GM19467 (cell line): ENCODE measurements at regions not wholly inside any gene's neighbourhood (a gene's known extent, or its start where the extent isn't known, plus 50 kb on each side); places are given as distances from the start of the nearest gene placed in this dataset.
"Not testable (repeated sequence)": the region's sequence is repeated elsewhere in the genome, so short reads cannot be mapped to it uniquely, and the experiment has no call there.

Experiments
- ATAC-seq: cut with Tn5 transposase; IDR thresholded peaks from one replicate; pipeline ENCODE4 v1.9.1; 2021; ENCODE audit warnings: mild to moderate bottlenecking, moderate library complexity; ENCODE audit not compliant: unreplicated experiment

DNA sequence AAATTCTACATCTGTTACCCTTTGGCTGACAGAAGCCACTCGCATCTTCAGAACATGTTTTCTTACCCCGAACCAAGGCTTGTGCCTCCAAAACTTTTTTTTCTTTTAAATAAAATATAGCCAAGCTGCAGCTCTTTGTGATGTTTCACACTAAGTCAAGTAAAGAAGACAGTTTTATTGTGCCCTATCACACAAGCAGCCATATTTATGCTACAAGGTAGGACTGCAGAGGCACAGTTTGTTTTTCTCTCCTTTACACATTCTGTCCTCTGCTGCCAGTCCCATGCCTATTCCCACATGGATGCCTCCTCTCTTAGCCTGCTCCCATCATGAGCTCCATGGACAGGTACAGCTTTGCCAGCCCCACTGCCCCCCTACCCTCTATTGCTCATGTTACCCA, 219.6 kb upstream of the THUMPD2 start:
- no peak for ATAC-seq

DNA sequence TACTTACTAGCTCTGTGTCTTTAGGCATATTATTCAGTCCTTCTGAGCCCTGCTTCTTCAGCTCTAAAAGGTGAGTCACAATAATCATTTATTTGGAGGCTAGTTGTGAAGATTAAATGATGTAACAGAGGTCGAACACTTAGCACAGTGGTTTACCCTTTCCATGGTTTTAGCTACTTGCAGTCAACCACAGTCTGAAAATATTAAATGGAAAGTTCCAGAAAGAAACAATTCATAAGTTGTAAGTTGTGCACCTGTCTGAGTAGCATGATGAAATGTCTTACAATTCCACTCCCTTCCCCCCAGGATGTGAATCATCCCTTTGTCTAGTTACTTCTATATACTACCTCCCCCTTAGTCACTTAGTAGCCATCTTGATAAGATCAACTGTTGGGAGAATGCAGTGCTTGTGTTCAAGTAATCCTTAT, 217.6 kb upstream of the THUMPD2 start:
- no peak for ATAC-seq

DNA sequence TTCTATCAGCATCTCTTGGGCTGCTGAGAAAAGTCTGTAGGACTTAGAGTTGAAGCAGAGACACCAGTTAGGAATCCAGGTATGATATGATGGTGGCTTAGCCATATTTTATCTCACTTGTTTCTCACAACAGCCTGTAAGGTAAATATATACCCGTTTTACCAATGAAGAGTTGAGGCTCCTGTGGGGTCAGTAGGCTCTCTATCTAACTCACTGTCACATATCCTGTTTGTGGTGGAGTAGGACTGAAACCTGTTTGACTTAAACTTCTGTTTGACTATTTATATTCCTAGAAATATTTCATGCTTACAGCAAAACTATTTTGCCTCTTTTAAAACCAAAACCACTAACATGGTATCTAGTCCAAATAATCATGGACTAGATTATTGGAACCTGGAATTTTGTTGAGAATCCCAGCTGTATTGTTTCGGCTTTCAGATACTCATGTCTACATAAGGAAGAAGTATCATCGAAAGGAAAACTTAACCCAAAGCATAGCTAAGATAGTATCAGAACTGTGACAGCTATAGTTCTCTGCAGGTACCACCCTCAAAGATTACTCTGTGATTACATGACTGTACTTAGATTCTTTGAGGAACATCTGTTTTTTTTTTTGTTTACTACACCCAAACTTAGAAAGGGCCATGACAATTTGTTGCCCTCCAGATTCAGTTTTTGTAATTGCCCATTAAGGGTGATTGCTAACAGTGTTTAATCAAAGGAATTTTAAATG, 216.1 kb upstream of the THUMPD2 start:
- no peak for ATAC-seq

DNA sequence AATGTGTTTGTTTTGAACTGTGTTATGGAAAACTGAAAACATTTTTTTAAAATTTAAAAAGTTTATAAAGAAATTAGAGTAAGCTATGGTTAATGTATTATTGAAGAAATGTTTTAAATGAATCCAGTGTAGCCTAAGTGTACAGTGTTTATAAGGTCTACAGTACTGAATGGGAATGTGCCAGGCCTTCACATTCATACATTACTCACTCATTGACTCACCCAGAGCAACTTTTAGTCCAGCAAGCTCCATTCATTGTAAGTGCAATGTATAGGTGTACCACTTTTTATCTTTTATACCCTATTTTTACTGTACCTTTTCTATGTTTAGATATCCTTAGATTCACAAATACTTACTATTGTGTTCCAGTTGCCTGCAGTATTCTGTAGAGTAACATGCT, 215.1 kb upstream of the THUMPD2 start:
- no peak for ATAC-seq

DNA sequence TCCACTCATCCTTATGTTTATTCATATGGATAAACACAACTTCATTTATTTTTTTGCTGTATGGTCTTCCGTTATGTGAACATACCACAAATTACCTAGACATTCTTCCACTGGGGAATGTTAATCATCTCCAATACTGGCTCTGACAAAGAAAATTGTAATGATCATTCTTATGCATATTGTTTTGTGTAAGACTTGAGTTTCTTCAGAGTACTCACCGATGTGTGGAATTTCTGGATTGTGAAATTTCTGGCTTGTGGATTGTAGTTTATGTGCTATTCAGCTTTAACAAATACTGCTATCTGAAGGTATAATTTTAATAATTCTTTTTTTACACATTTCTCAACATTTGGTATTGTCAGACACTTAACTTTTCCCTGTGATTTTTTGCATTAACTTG, 212.2 kb upstream of the THUMPD2 start:
- no peak for ATAC-seq

DNA sequence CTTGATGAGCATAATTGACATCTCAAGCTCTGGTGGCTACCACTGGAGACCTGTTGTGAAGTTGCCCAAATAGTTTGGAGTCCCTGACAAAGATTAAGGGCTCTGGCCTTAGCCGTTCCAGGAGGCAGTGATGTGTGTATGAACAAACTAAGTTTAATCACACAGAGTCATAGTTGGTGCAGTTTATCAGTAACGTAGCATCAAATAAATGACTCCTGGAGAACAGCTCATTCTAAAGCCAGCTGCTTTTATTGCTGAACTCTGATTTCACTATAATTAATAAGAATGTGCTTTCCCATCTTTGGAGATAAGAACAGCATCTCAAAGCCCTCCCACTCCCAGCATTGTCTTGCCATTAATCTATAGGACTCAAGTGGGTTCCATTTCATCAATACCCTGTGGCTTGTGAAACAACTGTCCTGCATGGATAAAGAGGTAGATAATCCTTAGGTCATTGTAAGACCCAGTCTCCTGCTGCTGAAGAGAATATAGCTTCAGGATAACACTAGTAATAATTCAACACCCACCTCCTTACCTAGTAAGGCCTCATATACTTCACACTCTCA, 211.4 kb upstream of the THUMPD2 start:
- no peak for ATAC-seq

DNA sequence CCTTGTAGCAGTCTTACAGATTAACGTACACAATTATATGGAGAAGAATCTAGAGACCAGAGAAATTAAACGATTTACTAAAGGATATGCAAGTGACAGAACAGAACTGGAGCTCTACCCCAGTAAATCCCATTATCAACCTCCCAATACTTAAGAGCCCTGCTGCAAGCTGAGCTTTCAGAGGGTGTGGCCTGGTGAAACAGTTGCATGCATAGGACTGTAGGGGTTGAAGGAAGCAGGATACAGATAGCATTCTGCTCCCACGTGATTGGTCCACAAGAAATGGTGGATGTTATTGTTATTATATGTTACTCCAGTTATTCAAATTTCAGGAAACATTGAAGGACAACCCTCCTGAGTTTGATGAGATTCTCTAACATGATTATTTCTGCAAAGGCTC, 210.8 kb upstream of the THUMPD2 start:
- no peak for ATAC-seq

DNA sequence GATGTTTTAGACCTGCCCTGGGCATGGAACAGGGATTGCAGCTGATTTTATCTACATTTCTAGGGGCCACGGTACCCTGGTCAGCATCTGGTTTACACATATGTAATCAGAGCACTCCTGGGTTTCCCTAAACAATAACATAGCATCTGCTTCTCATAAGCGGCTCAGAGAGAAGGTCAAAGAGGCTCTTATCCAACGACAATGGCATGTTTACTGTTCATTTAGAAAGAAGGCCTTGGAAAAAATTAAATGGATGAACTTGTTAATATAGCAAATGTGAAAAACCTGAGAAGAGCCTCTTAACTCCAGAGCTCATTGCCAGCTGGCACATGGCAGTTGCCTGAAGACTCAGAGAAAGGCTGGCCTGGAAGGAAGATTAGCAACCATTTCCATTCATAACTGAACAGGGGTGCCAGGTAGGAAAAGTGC, 202.8 kb upstream of the THUMPD2 start:
- ATAC-seq: no peak

DNA sequence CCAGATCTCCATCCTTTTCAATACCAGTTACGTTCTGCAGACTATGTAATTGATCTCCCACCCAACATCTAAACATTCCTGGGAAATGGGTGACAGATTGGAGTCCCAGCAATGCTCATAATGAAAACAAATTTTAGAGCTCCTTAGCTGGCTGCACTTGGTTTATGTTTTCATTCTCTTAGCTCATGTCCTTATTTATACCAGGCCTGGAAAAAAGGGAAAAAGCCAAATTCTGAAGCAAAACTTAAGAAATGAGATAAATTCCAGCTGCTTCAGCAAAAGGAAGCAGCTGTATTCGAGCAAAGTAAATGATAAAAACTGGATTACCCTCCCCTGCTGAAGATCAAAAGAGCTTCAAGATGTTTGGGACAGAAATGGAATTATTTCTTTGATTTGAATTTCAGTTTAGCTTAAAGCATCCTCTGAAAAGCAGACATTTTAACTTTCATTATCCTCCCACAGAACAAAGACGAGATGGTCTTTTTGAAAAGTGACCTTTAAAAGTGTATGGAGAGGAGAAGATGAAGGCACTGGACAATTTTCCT, 196.5 kb upstream of the THUMPD2 start:
- ATAC-seq: no peak

DNA sequence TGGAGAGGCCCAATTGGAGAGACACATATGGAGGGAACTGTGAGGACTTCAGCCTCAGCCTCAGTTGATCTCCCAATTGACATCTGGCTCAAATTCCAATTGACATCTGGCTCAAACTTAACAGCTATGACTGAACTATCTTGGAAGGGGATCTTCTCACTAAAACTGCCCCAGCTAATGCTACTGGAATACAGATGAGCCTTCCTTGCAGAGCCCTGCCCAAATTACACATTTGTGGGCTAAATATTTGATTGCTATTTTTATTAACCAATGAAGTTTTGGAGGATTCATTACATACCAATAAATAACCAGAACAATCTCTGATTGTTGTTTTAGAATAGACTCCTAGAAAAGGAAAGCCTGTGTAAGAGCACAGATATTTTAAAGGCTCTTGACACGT, 189.0 kb upstream of the THUMPD2 start:
- ATAC-seq: no peak

DNA sequence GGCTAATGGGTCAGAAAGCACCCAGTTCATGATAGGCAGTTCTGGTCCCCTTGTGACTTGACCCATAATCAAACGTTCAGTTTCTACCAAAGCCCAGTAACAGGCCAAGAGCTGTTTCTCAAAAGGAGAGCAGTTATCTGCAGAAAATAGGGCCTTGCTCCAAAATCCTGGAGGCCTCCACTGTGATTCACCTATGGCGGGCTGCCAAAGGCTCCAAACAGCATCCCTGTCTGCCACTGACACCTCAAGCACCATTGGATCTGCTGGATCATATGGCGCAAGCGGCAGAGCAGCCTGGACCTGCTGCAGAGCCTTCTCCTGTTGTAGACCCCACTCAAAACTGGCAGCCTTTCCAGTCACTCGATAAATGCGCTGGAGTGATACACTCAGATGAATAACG, 181.6 kb upstream of the THUMPD2 start:
- not testable (repeated sequence) for ATAC-seq

DNA sequence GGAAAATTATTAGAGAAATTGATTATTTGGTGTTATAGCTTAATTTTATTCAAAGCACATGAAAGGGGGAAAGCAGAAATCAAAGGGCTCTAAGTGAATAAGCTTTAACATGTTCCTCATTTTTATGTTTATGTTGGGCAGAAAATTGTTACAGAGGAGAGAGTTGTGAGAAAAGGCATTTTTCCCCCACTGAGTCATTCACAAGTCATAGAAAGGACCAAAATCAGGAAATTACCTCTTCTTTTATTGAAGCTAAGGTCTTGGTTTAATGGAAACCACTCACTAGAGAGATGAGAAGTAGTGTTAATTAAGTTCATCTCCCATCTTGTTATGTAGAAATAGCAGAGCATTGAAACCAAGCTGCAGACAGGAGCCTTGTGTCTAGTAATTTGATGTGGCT, 175.3 kb upstream of the THUMPD2 start:
- ATAC-seq: no peak

DNA sequence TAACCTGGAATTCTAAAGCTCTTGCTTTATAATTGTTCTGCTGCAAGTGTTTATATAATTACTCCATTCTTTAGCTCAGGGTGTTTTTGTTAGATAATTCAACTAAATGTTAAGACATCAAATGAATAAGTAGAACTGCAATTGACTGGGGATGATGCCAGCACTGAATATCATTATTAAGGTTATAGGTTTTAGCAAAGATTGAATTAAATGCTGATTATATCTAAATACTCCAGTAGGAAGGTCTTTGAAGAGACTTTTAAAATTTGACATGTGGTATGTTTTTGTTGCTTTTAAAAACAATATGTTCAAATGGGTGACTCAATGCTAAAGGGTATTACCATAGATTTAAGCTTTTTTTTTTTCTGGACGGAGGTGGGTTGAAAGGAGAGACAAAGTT, 170.1 kb upstream of the THUMPD2 start:
- ATAC-seq: no peak

DNA sequence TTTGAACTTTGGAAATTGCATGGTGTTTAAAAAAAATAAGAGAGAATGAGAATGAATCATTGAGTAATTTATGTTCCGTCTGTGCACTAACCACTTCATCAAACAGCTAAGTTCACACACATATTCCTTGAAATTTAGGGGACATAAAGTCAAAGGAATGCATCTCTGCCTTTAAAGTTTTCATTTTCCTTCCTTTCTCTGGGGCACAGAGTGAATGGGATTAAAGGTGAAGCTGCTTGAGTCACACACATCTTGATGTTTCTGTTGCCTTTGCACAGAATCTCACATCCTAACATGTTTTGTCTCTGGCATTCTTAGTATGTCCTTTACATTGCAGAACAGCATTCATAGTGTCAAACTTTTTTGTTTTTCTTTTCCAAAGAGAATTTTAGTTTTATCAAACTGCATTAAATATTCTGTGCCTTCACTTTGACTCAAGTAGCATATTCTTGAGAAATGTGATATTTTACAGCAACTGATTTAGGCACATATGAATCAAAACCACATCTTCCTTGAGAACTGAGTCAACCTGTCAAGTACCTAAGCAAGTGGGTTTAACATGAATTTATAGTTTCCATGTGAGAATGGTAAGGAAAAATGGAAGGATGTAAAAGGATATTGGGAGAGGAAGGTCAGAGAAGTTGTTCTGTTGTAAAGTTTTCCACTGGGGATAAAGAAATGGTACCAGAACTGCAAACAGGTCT, 169.1 kb upstream of the THUMPD2 start:
- no peak for ATAC-seq

DNA sequence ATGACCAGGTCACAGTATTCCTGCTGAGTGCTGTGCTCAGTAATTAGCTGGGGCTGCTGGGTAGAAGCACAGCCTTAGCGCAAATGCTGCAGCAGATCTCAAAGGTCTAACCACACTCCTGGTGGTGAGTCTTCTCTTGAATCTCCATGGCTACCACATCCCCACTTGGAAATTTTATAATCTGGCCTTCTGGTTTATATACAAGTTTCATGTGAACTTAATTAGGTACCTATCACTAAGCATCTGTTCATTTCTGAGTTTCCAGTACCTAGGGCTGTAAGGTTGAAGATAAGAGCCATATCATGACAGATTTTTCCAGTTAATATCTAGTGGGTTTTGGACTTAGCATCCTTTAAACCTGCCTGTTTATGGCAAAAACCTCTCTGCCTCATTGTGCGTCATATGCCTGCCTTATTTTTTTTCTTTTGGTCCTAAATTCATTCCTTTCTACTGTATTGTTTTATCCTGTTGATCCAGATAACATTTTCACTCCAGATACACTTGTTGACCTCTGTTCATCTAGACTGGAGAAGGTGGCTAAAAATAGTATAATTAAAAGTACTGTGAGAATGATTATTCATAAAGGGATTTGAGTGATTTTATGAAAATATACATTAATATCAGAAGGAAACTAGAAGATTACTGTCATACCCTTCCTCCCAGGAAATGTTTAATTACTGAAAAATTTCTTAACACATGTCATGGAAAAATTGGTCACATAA, 168.4 kb upstream of the THUMPD2 start:
- ATAC-seq: no peak

DNA sequence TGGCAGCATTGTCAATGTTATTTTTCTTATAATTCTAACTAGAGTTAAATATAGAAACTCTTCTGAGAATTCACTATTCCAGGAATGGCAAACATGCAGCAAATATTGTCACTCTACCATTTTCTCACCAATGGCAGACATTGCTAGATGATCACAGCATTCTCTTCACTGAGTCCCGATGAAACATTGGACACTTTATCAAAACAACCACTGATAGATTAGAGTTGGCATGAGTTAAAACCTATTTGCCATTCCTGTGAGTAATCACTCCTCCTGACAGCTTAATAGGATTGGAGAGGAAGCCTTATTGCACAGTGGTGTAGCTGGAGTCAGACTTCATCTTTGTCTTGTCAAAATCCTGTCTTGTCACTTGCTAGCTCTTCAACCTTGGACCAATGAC, 163.9 kb upstream of the THUMPD2 start:
- no peak for ATAC-seq

DNA sequence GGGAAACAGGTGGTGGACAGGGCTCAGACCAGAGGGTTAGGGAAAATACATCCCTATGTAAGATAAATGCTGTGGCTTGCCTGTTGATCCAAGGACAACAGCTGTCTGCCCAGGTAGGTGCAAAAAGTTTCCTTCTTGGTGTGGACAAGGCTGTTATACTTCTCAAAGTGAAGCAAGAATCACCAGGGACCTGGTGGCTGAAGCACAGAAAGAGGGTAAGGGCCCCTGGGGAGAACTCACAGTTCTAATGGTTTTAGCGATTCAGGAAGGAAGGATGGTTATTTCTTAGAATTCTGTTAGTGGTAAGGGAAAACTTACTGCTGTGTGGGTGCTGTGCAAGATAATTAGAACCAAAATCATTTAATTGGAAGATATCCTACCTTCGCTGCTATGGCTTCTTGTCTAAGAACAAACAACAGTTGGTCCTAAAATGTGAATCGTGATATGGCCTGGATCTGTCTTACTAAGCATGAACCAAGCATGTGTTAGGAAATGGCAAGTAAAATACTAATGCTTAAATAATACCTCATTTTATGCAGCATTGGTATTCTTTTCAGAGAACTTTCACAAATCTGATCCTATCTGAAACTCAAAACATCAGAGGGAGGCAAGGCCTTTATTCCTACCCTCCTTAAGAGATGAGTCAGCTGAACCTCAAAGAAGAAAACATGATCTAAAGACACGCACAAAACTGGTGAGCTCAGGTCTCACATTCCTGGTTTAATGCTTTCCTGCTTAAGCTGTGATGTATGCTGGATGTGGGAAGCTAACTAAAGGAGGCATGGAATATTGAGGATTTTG, 159.2 kb upstream of the THUMPD2 start:
- ATAC-seq: no peak

DNA sequence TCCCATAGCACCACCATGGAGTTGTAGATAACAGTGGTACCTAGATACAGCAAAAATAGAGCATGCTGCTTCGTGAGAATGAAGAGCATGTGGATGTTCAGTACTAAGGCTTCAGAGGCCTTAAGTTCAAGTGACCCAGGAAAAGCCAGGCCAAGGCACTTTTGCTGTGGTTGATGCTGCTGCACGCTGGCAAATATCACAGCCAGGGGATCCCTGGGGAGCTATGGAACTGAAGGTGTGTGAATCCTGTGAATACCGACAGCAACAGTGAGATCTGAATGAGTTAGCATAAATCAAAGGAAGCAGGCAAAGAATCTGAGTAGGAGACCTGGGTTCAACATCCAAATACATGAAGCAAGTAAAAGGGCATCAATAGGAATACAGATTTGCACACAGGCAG, 158.6 kb upstream of the THUMPD2 start:
- no peak for ATAC-seq

DNA sequence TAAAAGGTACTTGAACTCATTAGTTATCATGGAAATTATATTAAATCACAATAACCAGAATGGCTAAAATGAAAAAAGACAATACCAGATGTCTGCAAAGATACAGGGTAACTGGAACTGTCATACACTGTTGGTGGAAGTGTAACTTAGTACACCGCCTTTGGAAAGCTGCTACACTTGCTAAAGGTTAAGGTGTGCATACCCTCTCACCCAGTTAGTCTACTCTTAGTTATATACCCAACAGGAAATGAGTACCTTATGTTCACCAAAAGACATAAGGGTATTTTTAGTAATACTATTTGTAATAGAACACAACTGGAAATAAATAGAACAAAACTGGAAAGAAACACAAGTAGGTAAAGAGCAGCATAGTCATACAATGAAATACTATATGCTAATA, 155.8 kb upstream of the THUMPD2 start:
- ATAC-seq: no peak

DNA sequence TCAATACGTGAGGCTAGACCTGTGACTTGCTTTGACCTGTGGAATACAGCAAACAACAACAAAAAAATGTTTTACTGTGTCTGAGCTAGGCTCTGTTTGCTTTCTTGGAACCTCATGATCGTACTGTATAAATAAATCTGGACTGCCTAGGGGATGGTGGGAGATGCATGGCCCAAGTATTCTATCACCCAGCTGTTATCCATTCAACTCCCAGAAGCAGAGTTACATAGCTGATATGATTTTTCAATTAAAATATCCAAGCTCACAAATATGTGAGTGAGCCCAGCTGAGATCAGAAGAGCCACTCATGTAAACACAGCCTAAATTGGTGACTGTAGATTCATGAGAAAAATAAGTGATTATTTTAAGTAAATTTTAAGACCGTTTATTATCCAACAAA, 154.1 kb upstream of the THUMPD2 start:
- no peak for ATAC-seq

DNA sequence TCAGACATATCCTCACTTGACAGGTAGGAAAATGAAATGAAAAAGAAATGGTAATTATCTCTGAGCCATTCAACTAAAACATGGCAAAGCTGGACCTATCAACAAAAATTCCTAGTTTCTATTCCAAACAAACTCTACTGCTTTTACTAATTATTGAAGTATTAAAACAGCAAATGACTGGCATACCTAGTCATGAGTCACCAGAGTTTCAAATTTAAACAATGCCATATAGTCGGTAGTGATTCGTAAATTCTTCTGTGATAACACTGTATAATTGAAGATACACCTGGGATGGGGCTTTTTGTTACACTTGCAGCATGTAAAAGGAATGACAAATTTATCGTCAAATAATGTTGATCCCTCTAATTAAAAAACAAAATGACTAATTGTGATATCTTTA, 153.1 kb upstream of the THUMPD2 start:
- ATAC-seq: no peak
